Adipocyte (in vitro differentiated cells): ENCODE measurements at regions not wholly inside any gene's neighbourhood (a gene's known extent, or its start where the extent isn't known, plus 50 kb on each side); places are given as distances from the start of the nearest gene placed in this dataset.
A peak's percentile ranks its signal among the peaks of the same experiment; 100 is the strongest.

Experiments used
- DNase-seq: peaks from one replicate; pipeline ENCODE4 v3.0.0-alpha.2; 2015; ENCODE audit warnings: low read depth
- H3K27me3 ChIP-seq: replicated peaks from 2 replicates; pipeline ENCODE4 v1.7.0; 2013; ENCODE audit warnings: mild to moderate bottlenecking, low read length, moderate library complexity; ENCODE audit not compliant: control insufficient read depth, insufficient read depth
- H3K36me3 ChIP-seq: 2 replicates; pipeline ENCODE4 v1.7.0; 2013; ENCODE audit warnings: low read length, mild to moderate bottlenecking, moderate library complexity; ENCODE audit not compliant: control insufficient read depth, insufficient read depth, severe bottlenecking
- H3K4me1 ChIP-seq: 2 replicates; pipeline ENCODE4 v1.7.0; 2013; ENCODE audit warnings: mild to moderate bottlenecking, low read length, moderate library complexity; ENCODE audit not compliant: control insufficient read depth, insufficient read depth
- H3K4me3 ChIP-seq: 2 replicates; pipeline ENCODE4 v1.7.0; 2013; ENCODE audit warnings: mild to moderate bottlenecking, low read length, moderate library complexity
- H3K9ac ChIP-seq: 2 replicates; pipeline ENCODE4 v1.7.0; 2013; ENCODE audit warnings: mild to moderate bottlenecking, low read length, moderate library complexity
- H3K9me3 ChIP-seq: 2 replicates; pipeline ENCODE4 v1.7.0; 2013; ENCODE audit warnings: mild to moderate bottlenecking, low read length, moderate library complexity; ENCODE audit not compliant: control insufficient read depth

- Histone ChIP-seq H3K36me3 (no peaks in the 10 kb centered on the region), H3K4me1 (no peaks in the 10 kb centered on the region), H3K4me3 (no peak overlapping the region), H3K9ac (no peak overlapping the region), H3K9me3 (no peaks in the 10 kb centered on the region), H3K27me3 (no peaks in the 10 kb centered on the region)
- no peak for DNase-seq
Observed at GRCh38 chr13:90281709-90282108, 1065.8 kb upstream of the MIR17HG start.

GRCh38 chr13:90287521-90287920 lies 1060.0 kb upstream of the MIR17HG start:
- H3K9ac ChIP-seq, result no peak overlapping the region
- no peak overlapping the region for H3K4me3 ChIP-seq
- no peaks in the 10 kb centered on the region for H3K36me3 ChIP-seq
- no peak for DNase-seq
- no peaks in the 10 kb centered on the region for H3K4me1 ChIP-seq
- no peaks in the 10 kb centered on the region for H3K27me3 ChIP-seq
- no peaks in the 10 kb centered on the region for H3K9me3 ChIP-seq

GRCh38 chr13:90293793-90294361 lies 1053.6 kb upstream of the MIR17HG start:
- no peaks in the 10 kb centered on the region for H3K36me3 ChIP-seq
- H3K9ac ChIP-seq, result no peak overlapping the region
- no peak overlapping the region for H3K4me3 ChIP-seq
- DNase-seq, result no peak
- H3K9me3 ChIP-seq, result no peaks in the 10 kb centered on the region
- no peaks in the 10 kb centered on the region for H3K27me3 ChIP-seq
- H3K4me1 ChIP-seq, result peaks cover 7% of the 10 kb centered on the region

GRCh38 chr13:90299238-90299637 lies 1048.2 kb upstream of the MIR17HG start:
- Histone ChIP-seq H3K9ac (no peak overlapping the region), H3K4me3 (no peak overlapping the region), H3K4me1 (peaks cover 20% of the 10 kb centered on the region), H3K27me3 (no peaks in the 10 kb centered on the region), H3K9me3 (no peaks in the 10 kb centered on the region), H3K36me3 (no peaks in the 10 kb centered on the region)
- DNase-seq, result no peak

GRCh38 chr13:90300015-90300414 lies 1047.5 kb upstream of the MIR17HG start:
- no peaks in the 10 kb centered on the region for H3K9me3 ChIP-seq

GRCh38 chr13:90302107-90302506 lies 1045.4 kb upstream of the MIR17HG start:
- DNase-seq, result peak; percentile 46
- peaks cover 16% of the 10 kb centered on the region for H3K4me1 ChIP-seq
- peak overlapping the region; percentile 18 for H3K9ac ChIP-seq
- H3K4me3 ChIP-seq, result peak overlapping the region; percentile 31
- no peaks in the 10 kb centered on the region for H3K27me3 ChIP-seq
- no peaks in the 10 kb centered on the region for H3K9me3 ChIP-seq
- H3K36me3 ChIP-seq, result no peaks in the 10 kb centered on the region

More at GRCh38 chr13:90300015-90300414, 1047.5 kb upstream of the MIR17HG start:
- no peak overlapping the region for H3K9ac ChIP-seq
- H3K4me1 ChIP-seq, result peaks cover 20% of the 10 kb centered on the region
- no peaks in the 10 kb centered on the region for H3K36me3 ChIP-seq
- no peaks in the 10 kb centered on the region for H3K27me3 ChIP-seq
- DNase-seq, result no peak
- no peak overlapping the region for H3K4me3 ChIP-seq

- H3K36me3 ChIP-seq, result no peaks in the 10 kb centered on the region
- H3K9ac ChIP-seq, result no peak overlapping the region
- no peaks in the 10 kb centered on the region for H3K27me3 ChIP-seq
- no peaks in the 10 kb centered on the region for H3K9me3 ChIP-seq
- peaks cover 14% of the 10 kb centered on the region for H3K4me1 ChIP-seq
- H3K4me3 ChIP-seq, result no peak overlapping the region
- DNase-seq, result no peak
Observed at GRCh38 chr13:90305796-90306195, 1041.7 kb upstream of the MIR17HG start.

- no peak overlapping the region for H3K4me3 ChIP-seq
- H3K36me3 ChIP-seq, result no peaks in the 10 kb centered on the region
- H3K9me3 ChIP-seq, result no peaks in the 10 kb centered on the region
- H3K4me1 ChIP-seq, result peaks cover 7% of the 10 kb centered on the region
- DNase-seq, result no peak
- no peaks in the 10 kb centered on the region for H3K27me3 ChIP-seq
- no peak overlapping the region for H3K9ac ChIP-seq
Observed at GRCh38 chr13:90307136-90307535, 1040.4 kb upstream of the MIR17HG start.

- H3K36me3 ChIP-seq, result no peaks in the 10 kb centered on the region
- no peaks in the 10 kb centered on the region for H3K27me3 ChIP-seq
- no peak overlapping the region for H3K4me3 ChIP-seq
- H3K9me3 ChIP-seq, result no peaks in the 10 kb centered on the region
- H3K9ac ChIP-seq, result no peak overlapping the region
- H3K4me1 ChIP-seq, result no peaks in the 10 kb centered on the region
- DNase-seq, result no peak
Observed at GRCh38 chr13:90308249-90308648, 1039.2 kb upstream of the MIR17HG start.

GRCh38 chr13:90311929-90312328 lies 1035.6 kb upstream of the MIR17HG start:
- no peak overlapping the region for H3K4me3 ChIP-seq
- no peaks in the 10 kb centered on the region for H3K36me3 ChIP-seq
- H3K9me3 ChIP-seq, result no peaks in the 10 kb centered on the region
- no peak for DNase-seq
- no peak overlapping the region for H3K9ac ChIP-seq
- no peaks in the 10 kb centered on the region for H3K4me1 ChIP-seq
- H3K27me3 ChIP-seq, result no peaks in the 10 kb centered on the region

- H3K36me3 ChIP-seq, result no peaks in the 10 kb centered on the region
- no peak for DNase-seq
- H3K4me1 ChIP-seq, result no peaks in the 10 kb centered on the region
- no peaks in the 10 kb centered on the region for H3K27me3 ChIP-seq
- H3K4me3 ChIP-seq, result no peak overlapping the region
- no peak overlapping the region for H3K9ac ChIP-seq
- no peaks in the 10 kb centered on the region for H3K9me3 ChIP-seq
Observed at GRCh38 chr13:90315061-90315460, 1032.4 kb upstream of the MIR17HG start.

- no peaks in the 10 kb centered on the region for H3K9me3 ChIP-seq
- H3K4me3 ChIP-seq, result no peak overlapping the region
- H3K4me1 ChIP-seq, result no peaks in the 10 kb centered on the region
- no peaks in the 10 kb centered on the region for H3K27me3 ChIP-seq
- DNase-seq, result no peak
- no peaks in the 10 kb centered on the region for H3K36me3 ChIP-seq
- H3K9ac ChIP-seq, result no peak overlapping the region
Observed at GRCh38 chr13:90320664-90321063, 1026.8 kb upstream of the MIR17HG start.
